AG09309 (cell line): ENCODE measurements at regions not wholly inside any gene's neighbourhood (a gene's known extent, or its start where the extent isn't known, plus 50 kb on each side); places are given as distances from the start of the nearest gene placed in this dataset.
"Not testable (repeated sequence)": the region's sequence is repeated elsewhere in the genome, so short reads cannot be mapped to it uniquely, and the experiment has no call there.

Experiments used
- DNase-seq: peaks from one replicate; pipeline ENCODE4 v3.0.0-alpha.2; 2010; ENCODE audit warnings: low read depth
- H3K4me3 ChIP-seq: 2 replicates; pipeline ENCODE4 v1.5.1; 2011; ENCODE audit warnings: mild to moderate bottlenecking, low read depth, low read length, moderate library complexity; ENCODE audit not compliant: control insufficient read depth
- TF ChIP-seq, protein P1 (sequence below): IDR thresholded peaks from 2 replicates; pipeline ENCODE4 v1.5.1; 2011; ENCODE audit warnings: mild to moderate bottlenecking, low read depth, low read length, inconsistent platforms; ENCODE audit not compliant: insufficient read depth, control insufficient read depth; ENCODE audit errors: missing control alignments

- peak; percentile 72 for DNase-seq
- H3K4me3 ChIP-seq = no peak overlapping the region
- TF ChIP-seq, protein P1, sequence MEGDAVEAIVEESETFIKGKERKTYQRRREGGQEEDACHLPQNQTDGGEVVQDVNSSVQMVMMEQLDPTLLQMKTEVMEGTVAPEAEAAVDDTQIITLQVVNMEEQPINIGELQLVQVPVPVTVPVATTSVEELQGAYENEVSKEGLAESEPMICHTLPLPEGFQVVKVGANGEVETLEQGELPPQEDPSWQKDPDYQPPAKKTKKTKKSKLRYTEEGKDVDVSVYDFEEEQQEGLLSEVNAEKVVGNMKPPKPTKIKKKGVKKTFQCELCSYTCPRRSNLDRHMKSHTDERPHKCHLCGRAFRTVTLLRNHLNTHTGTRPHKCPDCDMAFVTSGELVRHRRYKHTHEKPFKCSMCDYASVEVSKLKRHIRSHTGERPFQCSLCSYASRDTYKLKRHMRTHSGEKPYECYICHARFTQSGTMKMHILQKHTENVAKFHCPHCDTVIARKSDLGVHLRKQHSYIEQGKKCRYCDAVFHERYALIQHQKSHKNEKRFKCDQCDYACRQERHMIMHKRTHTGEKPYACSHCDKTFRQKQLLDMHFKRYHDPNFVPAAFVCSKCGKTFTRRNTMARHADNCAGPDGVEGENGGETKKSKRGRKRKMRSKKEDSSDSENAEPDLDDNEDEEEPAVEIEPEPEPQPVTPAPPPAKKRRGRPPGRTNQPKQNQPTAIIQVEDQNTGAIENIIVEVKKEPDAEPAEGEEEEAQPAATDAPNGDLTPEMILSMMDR = no peak
These were observed 221.3 kb upstream of the GAP43 start for GRCh38 chr3:115401851-115402501.

DNA sequence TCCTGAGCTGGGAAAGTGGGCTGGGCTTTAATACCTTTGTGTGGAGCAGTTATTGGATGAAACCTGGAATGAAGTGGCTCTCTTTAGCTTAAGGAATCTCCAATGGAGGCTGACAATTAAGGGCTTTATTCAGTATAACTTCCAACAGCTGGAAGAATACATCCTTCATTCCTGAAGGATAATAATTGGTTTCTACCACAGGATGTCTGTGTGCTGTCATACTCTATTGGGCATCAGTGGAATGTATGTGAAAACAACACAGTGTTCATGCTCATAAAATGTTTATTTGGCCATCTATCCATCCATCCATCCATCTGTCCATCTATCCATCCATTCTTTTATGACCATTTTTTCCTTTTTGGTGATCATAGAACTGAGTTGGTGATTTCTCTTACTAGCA is 220.7 kb upstream of the GAP43 start:
- DNase-seq = no peak
- TF ChIP-seq, protein P1 = no peak
- H3K4me3 ChIP-seq = no peak overlapping the region

DNA sequence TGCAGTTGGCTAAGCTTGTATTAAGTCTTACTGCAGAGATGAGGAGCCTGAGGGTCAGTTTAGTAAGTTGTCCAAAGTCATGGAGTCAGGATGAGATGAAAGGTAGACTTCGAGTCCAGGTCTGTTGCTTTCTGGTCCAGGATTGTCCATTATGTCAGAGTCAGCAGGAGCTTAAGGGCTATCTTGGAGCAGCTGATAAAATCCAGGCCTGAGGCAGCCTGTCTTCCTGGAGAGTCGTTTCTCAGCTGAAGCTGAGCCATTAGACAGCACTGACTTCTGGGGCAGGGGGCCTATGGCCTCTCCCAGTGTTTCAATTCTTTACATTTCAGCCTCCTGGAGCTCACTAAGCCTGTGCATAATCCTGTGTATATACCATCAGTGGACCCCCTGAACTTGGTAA is 219.5 kb upstream of the GAP43 start:
- no peak for DNase-seq
- no peak overlapping the region for H3K4me3 ChIP-seq
- TF ChIP-seq, protein P1 = no peak

- no peak for DNase-seq
- no peak overlapping the region for H3K4me3 ChIP-seq
- TF ChIP-seq, protein P1 = no peak
These were observed 213.7 kb upstream of the GAP43 start for GRCh38 chr3:115409596-115409995.

DNA sequence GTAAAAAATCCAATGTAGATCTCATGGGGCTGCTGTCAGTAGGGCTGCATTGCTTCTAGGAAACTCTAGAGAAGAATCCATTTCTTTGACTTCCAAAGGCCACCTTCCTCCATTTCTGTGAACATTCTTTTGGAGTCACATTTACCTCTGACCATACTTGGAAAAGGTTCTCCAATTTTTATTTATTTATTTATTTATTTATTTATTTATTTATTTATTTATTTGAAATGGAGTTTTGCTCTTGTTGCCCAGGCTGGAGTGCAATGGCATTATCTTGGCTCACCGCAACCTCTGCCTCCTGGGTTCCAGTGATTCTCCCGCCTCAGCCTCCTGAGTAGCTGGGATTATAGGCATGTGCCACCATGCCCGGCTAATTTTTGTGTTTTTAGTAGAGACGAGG is 208.7 kb upstream of the GAP43 start:
- DNase-seq, H3K4me3 ChIP-seq: not testable (repeated sequence)

GRCh38 chr3:115415246-115415996 is 207.9 kb upstream of the GAP43 start:
- TF ChIP-seq, protein P1 = no peak
- DNase-seq = no peak
- no peak overlapping the region for H3K4me3 ChIP-seq

DNA sequence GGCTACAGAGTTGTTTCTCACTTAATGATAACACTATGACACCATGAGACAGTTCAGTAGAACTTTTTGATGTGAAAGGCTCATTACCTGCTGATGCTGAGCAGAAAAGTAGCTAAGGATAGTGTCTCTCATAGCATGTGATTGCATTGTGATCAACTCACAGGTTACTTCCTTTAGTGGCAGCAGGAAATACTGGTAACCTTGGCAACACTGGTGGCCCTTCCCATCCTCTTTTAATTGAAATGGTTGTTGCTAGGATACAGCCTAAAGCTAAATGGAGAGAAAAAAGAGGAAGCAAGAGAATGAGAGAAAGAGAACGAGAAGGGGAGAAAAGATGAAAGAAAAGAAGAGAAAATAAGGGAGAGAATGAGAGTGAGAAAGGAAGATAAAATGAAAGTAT is 204.7 kb upstream of the GAP43 start:
- H3K4me3 ChIP-seq = no peak overlapping the region
- TF ChIP-seq, protein P1 = no peak
- no peak for DNase-seq
